PC-3 (cell line): ENCODE measurements at regions not wholly inside any gene's neighbourhood (a gene's known extent, or its start where the extent isn't known, plus 50 kb on each side); places are given as distances from the start of the nearest gene placed in this dataset.

ENCODE experiments used
- ATAC-seq: fragments of 200-7000 bp; cut with Tn5 transposase; 2 replicates; pipeline ENCODE4 v1.9.1; 2020; ENCODE audit warnings: mild to moderate bottlenecking, moderate library complexity
- BruUV-seq: library from RNA; stranded (reverse); fragments of 400-500 nt; replicated peaks from 2 replicates; lab custom pipeline; 2021; lab: Mats Ljungman, UMichigan
- CTCF ChIA-PET: fragments of 300-600 bp; sonication (Branson Sonifier 250); formaldehyde crosslinking; loops from one replicate; lab custom pipeline; 2022; ENCODE audit warnings: antibody characterized with exemption; lab: Charles Lee
- POLR2A ChIA-PET: fragments of 300-600 bp; sonication (Branson Sonifier 250); formaldehyde crosslinking; loops from one replicate; lab custom pipeline; 2022; ENCODE audit warnings: antibody characterized with exemption; ENCODE audit not compliant: unreplicated experiment; lab: Charles Lee
- DNase-seq: peaks from one replicate; pipeline ENCODE4 v3.0.0-alpha.2; 2015
- H2AFZ ChIP-seq: fragments of 300-600 bp; sonication (generic); 2 replicates; pipeline ENCODE4 v1.6.0; 2016; ENCODE audit warnings: antibody characterized with exemption, low read length
- H3F3A ChIP-seq: fragments of 300-600 bp; sonication (generic); one replicate; pipeline ENCODE4 v1.6.0; 2017; ENCODE audit warnings: antibody characterized with exemption, low read length, control low read depth, mild to moderate bottlenecking; ENCODE audit not compliant: unreplicated experiment
- H3K27ac ChIP-seq: fragments of 300-600 bp; sonication (generic); 2 replicates; pipeline ENCODE4 v1.5.1; 2016; ENCODE audit warnings: mild to moderate bottlenecking, low read length
- H3K27me3 ChIP-seq: fragments of 300-600 bp; sonication (generic); 2 replicates; pipeline ENCODE4 v1.6.1; 2016; ENCODE audit warnings: low read length, mixed read lengths
- H3K36me3 ChIP-seq: fragments of 300-600 bp; sonication (generic); 2 replicates; pipeline ENCODE4 v1.6.1; 2016; ENCODE audit warnings: low read depth, mixed run types, low read length, mixed read lengths
- H3K4me1 ChIP-seq: fragments of 300-600 bp; sonication (generic); 2 replicates; pipeline ENCODE4 v1.5.1; 2016; ENCODE audit warnings: low read length; ENCODE audit not compliant: insufficient read depth
- H3K4me2 ChIP-seq: fragments of 300-600 bp; sonication (generic); 2 replicates; pipeline ENCODE4 v1.6.0; 2016; ENCODE audit warnings: low read length
- H3K4me3 ChIP-seq: fragments of 300-600 bp; sonication (generic); 2 replicates; pipeline ENCODE4 v1.5.1; 2016; ENCODE audit warnings: mild to moderate bottlenecking, low read length, mixed read lengths
- H3K79me2 ChIP-seq: fragments of 300-600 bp; sonication (generic); 2 replicates; pipeline ENCODE4 v1.6.1; 2017; ENCODE audit warnings: low read length, mixed read lengths
- H3K9ac ChIP-seq: fragments of 300-600 bp; sonication (generic); 2 replicates; pipeline ENCODE4 v1.6.0; 2016; ENCODE audit warnings: mild to moderate bottlenecking, low read length
- H3K9me2 ChIP-seq: fragments of 300-600 bp; sonication (generic); replicated peaks from 2 replicates; pipeline ENCODE4 v1.6.1; 2016; ENCODE audit warnings: mixed run types, low read length, mixed read lengths
- H3K9me3 ChIP-seq: fragments of 300-600 bp; sonication (generic); 2 replicates; pipeline ENCODE4 v1.6.1; 2016; ENCODE audit warnings: low read length, mixed read lengths
- H4K20me1 ChIP-seq: fragments of 300-600 bp; sonication (generic); 2 replicates; pipeline ENCODE4 v1.6.1; 2016; ENCODE audit warnings: low read length, mixed read lengths
- CTCF ChIP-seq: fragments of 300-600 bp; sonication (generic); conservative IDR thresholded peaks from 2 replicates; pipeline ENCODE4 v1.5.1; 2017; ENCODE audit warnings: antibody characterized with exemption, low read depth, mild to moderate bottlenecking, low read length
- EZH2 ChIP-seq: fragments of 300-600 bp; sonication (generic); IDR thresholded peaks from one replicate; pipeline ENCODE4 v1.6.1; 2017; ENCODE audit warnings: antibody characterized with exemption, mild to moderate bottlenecking, low read length; ENCODE audit not compliant: unreplicated experiment
- EZH2phosphoT487 ChIP-seq: fragments of 300-600 bp; sonication (generic); IDR thresholded peaks from 2 replicates; pipeline ENCODE4 v1.6.1; 2018; ENCODE audit warnings: mild to moderate bottlenecking, antibody characterized with exemption, low read length, borderline replicate concordance
- intact Hi-C: fragments of 100-400 bp; cut with micrococcal nuclease; formaldehyde crosslinking; loops from 2 replicates; pipeline ENCODE4 v1.9.0; 2023

- H3K27me3 ChIP-seq, result no peaks in the 10 kb centered on the region
- H3K4me2 ChIP-seq, result no peak overlapping the region
- intact Hi-C loops, result no loop called here
- no peak overlapping the region for H3K27ac ChIP-seq
- H3K36me3 ChIP-seq, result no peaks in the 10 kb centered on the region
- DNase-seq (no peak), ATAC-seq (no peak)
- no peak overlapping the region for H2AFZ ChIP-seq
- ChIA-PET POLR2A (no interaction called here), CTCF (no interaction called here)
- H3K9ac ChIP-seq, result no peak overlapping the region
- BruUV-seq, result no TSS peak
- H3F3A ChIP-seq, result no peaks in the 10 kb centered on the region
- TF ChIP-seq CTCF (no peak), EZH2 (no peak), EZH2phosphoT487 (no peak)
- H3K79me2 ChIP-seq, result no peaks in the 10 kb centered on the region
- H3K4me3 ChIP-seq, result no peak overlapping the region
- H3K9me2 ChIP-seq, result no peaks in the 10 kb centered on the region
- no peaks in the 10 kb centered on the region for H3K9me3 ChIP-seq
- no peaks in the 10 kb centered on the region for H4K20me1 ChIP-seq
- no peaks in the 10 kb centered on the region for H3K4me1 ChIP-seq
These were observed 55.1 kb upstream of the MYB start for GRCh38 chr6:135126034-135126433.

- Histone ChIP-seq H2AFZ (no peak overlapping the region), H3K79me2 (no peaks in the 10 kb centered on the region), H3K4me2 (no peak overlapping the region), H3K27ac (no peak overlapping the region), H3K27me3 (peaks cover 4% of the 10 kb centered on the region; the same call in 1 of the 2 replicates), H3F3A (no peaks in the 10 kb centered on the region), H3K9me2 (no peaks in the 10 kb centered on the region), H3K4me3 (no peak overlapping the region), H3K9ac (no peak overlapping the region), H4K20me1 (no peaks in the 10 kb centered on the region), H3K4me1 (no peaks in the 10 kb centered on the region), H3K36me3 (no peaks in the 10 kb centered on the region), H3K9me3 (no peaks in the 10 kb centered on the region)
- BruUV-seq, result no TSS peak
- intact Hi-C loops, result no loop called here
- TF ChIP-seq EZH2phosphoT487 (no peak), EZH2 (no peak)
- no peak for ATAC-seq
- CTCF ChIA-PET, result no interaction called here
- POLR2A ChIA-PET, result no interaction called here
- DNase-seq, result no peak
These were observed 59.7 kb upstream of the MYB start for GRCh38 chr6:135121434-135121833.

GRCh38 chr6:135118134-135118730 is 62.9 kb upstream of the MYB start:
- POLR2A ChIA-PET, result no interaction called here
- no peak overlapping the region for H3K4me3 ChIP-seq
- H3K9me3 ChIP-seq, result no peaks in the 10 kb centered on the region
- no peaks in the 10 kb centered on the region for H3K4me1 ChIP-seq
- TF ChIP-seq EZH2phosphoT487, result no peak
- TF ChIP-seq EZH2, result no peak
- no peak for TF ChIP-seq CTCF
- no peak overlapping the region for H3K9ac ChIP-seq
- H3K36me3 ChIP-seq, result no peaks in the 10 kb centered on the region
- no peaks in the 10 kb centered on the region for H3F3A ChIP-seq
- no peaks in the 10 kb centered on the region for H3K79me2 ChIP-seq
- H2AFZ ChIP-seq, result no peak overlapping the region
- no peak for DNase-seq
- intact Hi-C loops, result no loop called here
- H3K9me2 ChIP-seq, result no peaks in the 10 kb centered on the region
- ATAC-seq, result no peak
- H3K27ac ChIP-seq, result no peak overlapping the region
- no TSS peak for BruUV-seq
- no peak overlapping the region for H3K4me2 ChIP-seq
- H3K27me3 ChIP-seq, result peaks cover 15% of the 10 kb centered on the region; the same call in 1 of the 2 replicates
- no peaks in the 10 kb centered on the region for H4K20me1 ChIP-seq
- CTCF ChIA-PET, result no interaction called here
